GM23338 (cell line): ENCODE measurements at regions not wholly inside any gene's neighbourhood (a gene's known extent, or its start where the extent isn't known, plus 50 kb on each side); places are given as distances from the start of the nearest gene placed in this dataset.

ENCODE experiments used
- ATAC-seq: fragments of 200-7000 bp; cut with Tn5 transposase; 3 replicates; pipeline ENCODE4 v1.9.1; 2020
- DNase-seq: peaks from one replicate; pipeline ENCODE4 v3.0.0-alpha.2; 2015; ENCODE audit warnings: low spot score
- H2AFZ ChIP-seq: fragments of 200-600 bp; sonication (generic); 2 replicates; pipeline ENCODE4 v1.8.0; 2016; ENCODE audit warnings: antibody characterized with exemption, mild to moderate bottlenecking, moderate library complexity
- H3F3A ChIP-seq: fragments of 200-600 bp; sonication (generic); replicated peaks from 2 replicates; pipeline ENCODE4 v1.8.0; 2017; ENCODE audit warnings: antibody characterized with exemption, mixed run types, low read depth
- H3K27ac ChIP-seq: fragments of 200-600 bp; sonication (generic); 2 replicates; pipeline ENCODE4 v1.6.1; 2016; ENCODE audit warnings: low read depth
- H3K27me3 ChIP-seq: fragments of 200-600 bp; sonication (generic); 2 replicates; pipeline ENCODE4 v1.8.0; 2016; ENCODE audit warnings: mild to moderate bottlenecking, mixed run types, moderate library complexity; ENCODE audit not compliant: insufficient read depth
- H3K36me3 ChIP-seq: fragments of 200-600 bp; sonication (generic); 2 replicates; pipeline ENCODE4 v1.8.0; 2016; ENCODE audit warnings: mild to moderate bottlenecking; ENCODE audit not compliant: insufficient read depth
- H3K4me1 ChIP-seq: fragments of 200-600 bp; sonication (generic); 2 replicates; pipeline ENCODE4 v1.8.0; 2016; ENCODE audit warnings: mild to moderate bottlenecking, moderate library complexity; ENCODE audit not compliant: insufficient read depth
- H3K4me2 ChIP-seq: fragments of 200-600 bp; sonication (generic); 2 replicates; pipeline ENCODE4 v1.7.1; 2017; ENCODE audit warnings: mixed run types
- H3K4me3 ChIP-seq: fragments of 200-600 bp; sonication (generic); 2 replicates; pipeline ENCODE4 v1.6.1; 2016; ENCODE audit warnings: mixed run types
- H3K79me2 ChIP-seq: fragments of 200-600 bp; sonication (generic); replicated peaks from 2 replicates; pipeline ENCODE4 v1.8.0; 2017; ENCODE audit warnings: mild to moderate bottlenecking; ENCODE audit not compliant: insufficient read depth
- H3K9me2 ChIP-seq: fragments of 200-600 bp; sonication (generic); 2 replicates; pipeline ENCODE4 v1.8.0; 2017; ENCODE audit not compliant: insufficient read depth
- H4K20me1 ChIP-seq: fragments of 200-600 bp; sonication (generic); replicated peaks from 2 replicates; pipeline ENCODE4 v1.8.0; 2017; ENCODE audit warnings: mild to moderate bottlenecking; ENCODE audit not compliant: insufficient read depth
- H3K27ac Mint-ChIP-seq: 2 replicates; pipeline ENCODE4 v1.8.0; 2020; ENCODE audit warnings: inconsistent platforms, mild to moderate bottlenecking, moderate library complexity, mixed read lengths
- H3K27me3 Mint-ChIP-seq: 3 replicates; pipeline ENCODE4 v1.8.0; 2022; ENCODE audit warnings: low read depth, mild to moderate bottlenecking, moderate library complexity, mixed read lengths, inconsistent platforms; ENCODE audit not compliant: insufficient read depth, poor library complexity
- H3K36me3 Mint-ChIP-seq: 3 replicates; pipeline ENCODE4 v1.8.0; 2021; ENCODE audit warnings: low read depth, mild to moderate bottlenecking, inconsistent platforms, moderate library complexity, mixed read lengths
- H3K4me1 Mint-ChIP-seq: 3 replicates; pipeline ENCODE4 v1.8.0; 2020; ENCODE audit warnings: mild to moderate bottlenecking, inconsistent platforms, mixed read lengths
- H3K4me3 Mint-ChIP-seq: 3 replicates; pipeline ENCODE4 v1.8.0; 2021; ENCODE audit warnings: moderate library complexity, mild to moderate bottlenecking, inconsistent platforms, mixed read lengths
- H3K9me3 Mint-ChIP-seq: 3 replicates; pipeline ENCODE4 v1.8.0; 2020; ENCODE audit warnings: moderate library complexity, mild to moderate bottlenecking, inconsistent platforms, mixed read lengths
- CTCF ChIP-seq, 2 experiments: fragments of 200-600 bp in 1 of 2; sonication (generic) in 1 of 2; conservative IDR thresholded peaks; 2 replicates each; pipeline versions ENCODE4 v1.5.1 to v1.6.1; 2016 to 2017; ENCODE audit warnings: antibody characterized with exemption in 2 of 2, low read depth in 2 of 2, mild to moderate bottlenecking in 2 of 2, moderate library complexity in 1 of 2
- STAT1 ChIP-seq: IDR thresholded peaks from one replicate; pipeline ENCODE4 v1.6.1; 2016; ENCODE audit warnings: antibody characterized with exemption; ENCODE audit not compliant: unreplicated experiment
- ZNF114 ChIP-seq: fragments of 250-450 bp; sonication (Bioruptor Pico); IDR thresholded peaks from 2 replicates; pipeline ENCODE4 v1.5.0; 2020; ENCODE audit warnings: mild to moderate bottlenecking, moderate library complexity
- ZNF331 ChIP-seq: fragments of 250-450 bp; sonication (Bioruptor Pico); IDR thresholded peaks from 2 replicates; pipeline ENCODE4 v1.5.0; 2020; ENCODE audit warnings: low read depth, mild to moderate bottlenecking, moderate library complexity
- ZNF462 ChIP-seq: fragments of 250-450 bp; sonication (Bioruptor Pico); IDR thresholded peaks from 2 replicates; pipeline ENCODE4 v1.5.0; 2020; ENCODE audit warnings: mild to moderate bottlenecking, moderate library complexity

GRCh38 chr16:86964796-86965241 is 352.4 kb downstream of the C16orf95 start (continued):
- TF ChIP-seq ZNF462 (no peak), STAT1 (no peak)

- Mint-ChIP-seq H3K36me3 (no peaks in the 10 kb centered on the region), H3K9me3 (no peaks in the 10 kb centered on the region; the same call in 2 of the 3 replicates), H3K4me1 (0 out of 3 replicates have a peak, but pooled peaks cover 3% of the 10 kb centered on the region), H3K27ac (no peak overlapping the region), H3K27me3 (peaks cover 2% of the 10 kb centered on the region), H3K4me3 (no peak overlapping the region)
- DNase-seq (no peak), ATAC-seq (no peak)
- Histone ChIP-seq H2AFZ (no peak overlapping the region), H3K4me1 (no peaks in the 10 kb centered on the region), H3K27me3 (no peaks in the 10 kb centered on the region), H3K4me2 (no peak overlapping the region), H3K27ac (no peak overlapping the region), H3K4me3 (no peak overlapping the region), H3K79me2 (no peaks in the 10 kb centered on the region), H4K20me1 (no peaks in the 10 kb centered on the region), H3K9me2 (no peaks in the 10 kb centered on the region), H3K36me3 (no peaks in the 10 kb centered on the region), H3F3A (no peaks in the 10 kb centered on the region)
- TF ChIP-seq ZNF114, result no peak
Measured at GRCh38 chr16:86965331-86965730, 351.9 kb downstream of the C16orf95 start.

- no peak overlapping the region for H2AFZ ChIP-seq
- H3K4me2 ChIP-seq, result no peak overlapping the region
- H3K27me3 ChIP-seq, result no peaks in the 10 kb centered on the region
- H3K4me1 ChIP-seq, result no peaks in the 10 kb centered on the region
- Mint-ChIP-seq H3K4me3 (no peak overlapping the region), H3K27ac (no peak overlapping the region), H3K36me3 (no peaks in the 10 kb centered on the region), H3K4me1 (0 out of 3 replicates have a peak, but pooled peaks cover 3% of the 10 kb centered on the region), H3K9me3 (no peaks in the 10 kb centered on the region; the same call in 2 of the 3 replicates), H3K27me3 (peaks cover 2% of the 10 kb centered on the region)
- no peaks in the 10 kb centered on the region for H3F3A ChIP-seq
- no peaks in the 10 kb centered on the region for H3K36me3 ChIP-seq
- no peak overlapping the region for H3K27ac ChIP-seq
- DNase-seq (no peak), ATAC-seq (no peak)
- H4K20me1 ChIP-seq, result no peaks in the 10 kb centered on the region
- no peak overlapping the region for H3K4me3 ChIP-seq
- H3K79me2 ChIP-seq, result no peaks in the 10 kb centered on the region
- H3K9me2 ChIP-seq, result no peaks in the 10 kb centered on the region
- TF ChIP-seq ZNF331 (CRISPR knock-in tag), result no peak
- no peak for TF ChIP-seq CTCF (conservative IDR thresholded peaks at IDR 0.05; ENCODE audit: low read depth in 2 of 2)
Measured at GRCh38 chr16:86965840-86966550, 351.2 kb downstream of the C16orf95 start.
